SH-SY5Y (cell line): ENCODE measurements at regions not wholly inside any gene's neighbourhood (a gene's known extent, or its start where the extent isn't known, plus 50 kb on each side); places are given as distances from the start of the nearest gene placed in this dataset.

Experiments used
- GATA2 ChIP-seq: IDR thresholded peaks from 2 replicates; pipeline ENCODE4 v1.6.1; 2011; ENCODE audit warnings: mild to moderate bottlenecking, low read depth, low read length
- GATA3 ChIP-seq: IDR thresholded peaks from 2 replicates; pipeline ENCODE4 v1.6.1; 2011; ENCODE audit warnings: low read depth, mild to moderate bottlenecking, low read length, moderate library complexity

DNA sequence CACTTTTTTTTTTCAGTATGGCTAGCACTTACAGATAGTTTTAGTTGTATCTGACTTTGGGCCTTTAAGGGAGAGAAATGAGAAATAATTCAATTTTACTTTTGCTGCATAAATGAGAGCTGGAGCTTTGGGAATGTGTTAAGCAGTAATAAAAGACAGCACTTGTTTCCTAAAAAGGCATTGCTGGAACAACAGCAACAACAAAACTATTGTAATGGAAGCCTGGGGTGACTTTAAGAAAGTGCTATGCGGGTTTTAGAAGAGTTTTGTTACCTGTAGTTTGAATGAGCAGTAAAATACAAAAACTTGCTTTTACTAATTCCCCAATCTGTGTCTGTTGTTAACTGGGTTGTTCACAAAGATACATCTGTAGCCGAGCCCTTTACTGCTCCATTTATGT lies 774.0 kb upstream of the ARPP21 start:
- no peak for TF ChIP-seq GATA2
- no peak for TF ChIP-seq GATA3
